PC-9 (cell line): ENCODE measurements at regions not wholly inside any gene's neighbourhood (a gene's known extent, or its start where the extent isn't known, plus 50 kb on each side); places are given as distances from the start of the nearest gene placed in this dataset.

Experiments
- EZH2 ChIP-seq: fragments of 200-600 bp; sonication (generic); IDR thresholded peaks from 2 replicates; pipeline ENCODE4 v1.8.0; 2017; ENCODE audit warnings: antibody characterized with exemption, low read depth
- TF ChIP-seq, protein P1 (sequence below): fragments of 200-600 bp; sonication (generic); conservative IDR thresholded peaks from 2 replicates; pipeline ENCODE4 v1.6.1; 2017; ENCODE audit warnings: mixed run types, antibody characterized with exemption, mild to moderate bottlenecking, moderate library complexity

DNA sequence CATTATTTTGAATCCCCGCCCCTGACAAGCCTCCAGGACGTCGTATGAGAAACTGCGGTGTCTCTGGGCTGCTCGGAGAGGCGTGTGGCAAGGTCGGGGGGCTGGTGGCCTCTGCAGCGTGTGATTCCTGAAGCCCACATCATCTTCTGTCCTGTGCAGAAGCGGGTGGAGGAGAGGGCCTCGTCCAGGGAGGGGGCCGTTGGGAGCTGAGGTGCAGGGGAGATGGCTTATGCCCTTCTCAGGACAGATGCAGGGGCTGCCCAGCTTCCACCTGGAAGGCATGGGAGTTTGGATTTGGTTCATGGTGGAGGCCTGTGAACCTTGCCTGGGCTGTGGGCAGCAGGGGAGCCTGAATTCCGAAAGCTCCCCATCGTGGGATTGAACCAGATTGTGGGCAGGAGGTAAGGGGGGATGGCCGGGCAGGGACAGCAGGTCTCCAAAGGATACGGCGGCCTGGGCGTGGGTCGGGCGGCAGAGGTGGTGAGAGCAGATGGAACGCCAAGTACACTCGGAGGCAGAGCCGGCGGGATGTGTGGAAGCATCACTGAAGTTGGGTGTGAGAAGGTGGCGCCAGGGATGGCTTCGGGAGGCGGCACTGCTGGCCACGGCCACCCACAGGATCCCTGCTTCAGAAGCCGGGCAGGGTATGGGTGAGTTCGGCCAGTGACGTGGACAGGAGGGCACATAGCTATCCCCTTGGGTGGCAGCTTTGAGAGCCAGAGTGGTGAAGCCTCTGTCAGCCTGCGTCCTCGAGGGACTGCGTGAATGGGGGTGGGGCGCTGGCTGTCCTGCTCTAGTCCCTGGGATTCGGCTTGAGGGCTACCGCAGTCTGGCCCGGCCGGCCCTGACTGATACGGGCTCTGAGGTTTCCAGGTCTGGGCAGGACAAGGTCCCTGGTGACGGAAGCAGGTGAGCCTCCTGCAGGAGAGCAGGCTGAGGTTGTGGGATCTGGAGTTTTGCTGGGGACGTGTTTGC lies 76.3 kb upstream of the ADRA2C start:
- TF ChIP-seq, protein P1, sequence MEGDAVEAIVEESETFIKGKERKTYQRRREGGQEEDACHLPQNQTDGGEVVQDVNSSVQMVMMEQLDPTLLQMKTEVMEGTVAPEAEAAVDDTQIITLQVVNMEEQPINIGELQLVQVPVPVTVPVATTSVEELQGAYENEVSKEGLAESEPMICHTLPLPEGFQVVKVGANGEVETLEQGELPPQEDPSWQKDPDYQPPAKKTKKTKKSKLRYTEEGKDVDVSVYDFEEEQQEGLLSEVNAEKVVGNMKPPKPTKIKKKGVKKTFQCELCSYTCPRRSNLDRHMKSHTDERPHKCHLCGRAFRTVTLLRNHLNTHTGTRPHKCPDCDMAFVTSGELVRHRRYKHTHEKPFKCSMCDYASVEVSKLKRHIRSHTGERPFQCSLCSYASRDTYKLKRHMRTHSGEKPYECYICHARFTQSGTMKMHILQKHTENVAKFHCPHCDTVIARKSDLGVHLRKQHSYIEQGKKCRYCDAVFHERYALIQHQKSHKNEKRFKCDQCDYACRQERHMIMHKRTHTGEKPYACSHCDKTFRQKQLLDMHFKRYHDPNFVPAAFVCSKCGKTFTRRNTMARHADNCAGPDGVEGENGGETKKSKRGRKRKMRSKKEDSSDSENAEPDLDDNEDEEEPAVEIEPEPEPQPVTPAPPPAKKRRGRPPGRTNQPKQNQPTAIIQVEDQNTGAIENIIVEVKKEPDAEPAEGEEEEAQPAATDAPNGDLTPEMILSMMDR: no peak
- TF ChIP-seq EZH2: no peak
